SK-N-SH (cell line): ENCODE measurements at regions not wholly inside any gene's neighbourhood (a gene's known extent, or its start where the extent isn't known, plus 50 kb on each side); places are given as distances from the start of the nearest gene placed in this dataset.

Source experiments
- CTCF ChIA-PET: fragments of 300-600, 350-600 bp; formaldehyde crosslinking; extraction: SDS; loops from one replicate; lab custom pipeline; 2021; lab: Yijun Ruan, JAX
- POLR2A ChIA-PET: fragments of 350-600 bp; sonication (Branson Sonifier 250); formaldehyde crosslinking; extraction: SDS; loops from one replicate; lab custom pipeline; 2020; ENCODE audit warnings: antibody characterized with exemption, inconsistent platforms; lab: Yijun Ruan, JAX
- DNase-seq: peaks from one replicate; pipeline ENCODE4 v3.0.0; 2012
- H2AFZ ChIP-seq: fragments of 200-600 bp; sonication (generic); 2 replicates; pipeline ENCODE4 v1.8.1; 2016; ENCODE audit warnings: antibody characterized with exemption, mild to moderate bottlenecking, low read depth
- H3F3A ChIP-seq: fragments of 200-600 bp; sonication (generic); replicated peaks from 2 replicates; pipeline ENCODE3; 2016; ENCODE audit warnings: antibody characterized with exemption, mild to moderate bottlenecking; ENCODE audit not compliant: insufficient read depth
- H3K27ac ChIP-seq, 2 experiments: fragments of 200-500 bp in 1 of 2; fragments of 200-600 bp in 1 of 2; sonication (Bioruptor generic) in 1 of 2; sonication (generic), shearing (Covaris generic) in 1 of 2; 2 replicates each; pipeline versions ENCODE4 v1.5.1 to v1.6.1; 2014 to 2016; ENCODE audit warnings: low read depth in 2 of 2, inconsistent platforms in 1 of 2, low read length in 1 of 2, mild to moderate bottlenecking in 1 of 2, mixed read lengths in 1 of 2
- H3K27me3 ChIP-seq: fragments of 200-600 bp; sonication (generic), shearing (Covaris generic); 2 replicates; pipeline ENCODE4 v1.6.1; 2016; ENCODE audit warnings: mixed run types; ENCODE audit not compliant: insufficient read depth
- H3K36me3 ChIP-seq, 2 experiments: fragments of 200-500 bp in 1 of 2; fragments of 200-600 bp in 1 of 2; sonication (Bioruptor generic) in 1 of 2; sonication (generic) in 1 of 2; replicated peaks in 1 of 2; 2 replicates each; pipeline versions ENCODE3 to v1.5.1; 2014 to 2016; ENCODE audit warnings: low read length in 1 of 2, mild to moderate bottlenecking in 1 of 2; ENCODE audit not compliant: insufficient read depth in 2 of 2, control insufficient read depth in 1 of 2
- H3K4me1 ChIP-seq, 2 experiments: fragments of 200-500 bp in 1 of 2; fragments of 200-600 bp in 1 of 2; sonication (Bioruptor generic) in 1 of 2; sonication (generic), shearing (Covaris generic) in 1 of 2; 2 replicates each; pipeline versions ENCODE4 v1.5.1 to v1.6.1; 2014 to 2016; ENCODE audit warnings: low read depth in 1 of 2, low read length in 1 of 2, mixed run types in 1 of 2; ENCODE audit not compliant: insufficient read depth in 2 of 2, control insufficient read depth in 1 of 2
- H3K4me2 ChIP-seq: fragments of 200-600 bp; sonication (generic), shearing (Covaris generic); 2 replicates; pipeline ENCODE4 v1.6.1; 2017; ENCODE audit warnings: mixed run types
- H3K4me3 ChIP-seq, 2 experiments: fragments of 200-500 bp in 1 of 2; fragments of 200-600 bp in 1 of 2; sonication (Bioruptor generic) in 1 of 2; sonication (generic), shearing (Covaris generic) in 1 of 2; 2 replicates each; pipeline versions ENCODE4 v1.5.1 to v1.8.1; 2014 to 2016; ENCODE audit warnings: low read depth in 2 of 2, inconsistent platforms in 1 of 2, low read length in 1 of 2, mild to moderate bottlenecking in 1 of 2, mixed read lengths in 1 of 2, moderate library complexity in 1 of 2
- H3K79me2 ChIP-seq: fragments of 200-600 bp; sonication (generic); 2 replicates; pipeline ENCODE4 v1.8.1; 2017; ENCODE audit warnings: mild to moderate bottlenecking; ENCODE audit not compliant: insufficient read depth
- H3K9ac ChIP-seq: fragments of 200-600 bp; sonication (generic); 2 replicates; pipeline ENCODE4 v1.6.1; 2017; ENCODE audit warnings: mixed run types
- H3K9me2 ChIP-seq: fragments of 200-600 bp; sonication (generic); 2 replicates; pipeline ENCODE4 v1.6.1; 2017; ENCODE audit warnings: mixed run types
- H3K9me3 ChIP-seq: fragments of 200-600 bp; sonication (generic); 2 replicates; pipeline ENCODE4 v1.6.1; 2017; ENCODE audit warnings: mixed run types, mild to moderate bottlenecking, moderate library complexity
- H4K20me1 ChIP-seq: fragments of 200-600 bp; sonication (generic); 2 replicates; pipeline ENCODE4 v1.6.1; 2017; ENCODE audit warnings: mild to moderate bottlenecking, mixed run types; ENCODE audit not compliant: insufficient read depth
- CHD2 ChIP-seq: fragments of 150-350 bp; IDR thresholded peaks from 2 replicates; pipeline ENCODE4 v1.6.1; 2018; ENCODE audit warnings: low read length; ENCODE audit not compliant: partially characterized antibody
- ELF1 ChIP-seq: IDR thresholded peaks from 2 replicates; pipeline ENCODE4 v1.4.0; 2012
- FOSL2 ChIP-seq: IDR thresholded peaks from 2 replicates; pipeline ENCODE4 v1.4.0; 2012; ENCODE audit warnings: low read depth, mild to moderate bottlenecking, moderate library complexity, borderline replicate concordance
- FOXM1 ChIP-seq: IDR thresholded peaks from 2 replicates; pipeline ENCODE4 v1.4.0; 2012; ENCODE audit warnings: low read depth, mild to moderate bottlenecking
- GABPA ChIP-seq: IDR thresholded peaks from 2 replicates; pipeline ENCODE4 v1.4.0; 2012; ENCODE audit warnings: low read depth, mild to moderate bottlenecking
- IRF3 ChIP-seq: fragments of 150-350 bp; IDR thresholded peaks from 2 replicates; pipeline ENCODE4 v1.6.1; 2016; ENCODE audit warnings: mild to moderate bottlenecking, low read depth, low read length
- MAX ChIP-seq: IDR thresholded peaks from 2 replicates; pipeline ENCODE4 v1.4.0; 2012; ENCODE audit warnings: low read depth
- MEF2A ChIP-seq: IDR thresholded peaks from 2 replicates; pipeline ENCODE4 v1.4.0; 2012; ENCODE audit warnings: low read depth, borderline replicate concordance
- NRF1 ChIP-seq: IDR thresholded peaks from 2 replicates; pipeline ENCODE4 v1.6.1; 2012; ENCODE audit warnings: low read depth, mild to moderate bottlenecking, low read length
- PBX3 ChIP-seq: IDR thresholded peaks from 2 replicates; pipeline ENCODE4; 2012
- POLR2AphosphoS5 ChIP-seq: IDR thresholded peaks from 2 replicates; pipeline ENCODE4 v1.6.1; 2012; ENCODE audit warnings: low read depth, low read length
- RAD21 ChIP-seq: IDR thresholded peaks from 2 replicates; pipeline ENCODE4 v1.6.1; 2012; ENCODE audit warnings: mild to moderate bottlenecking, low read length
- REST ChIP-seq: IDR thresholded peaks from 2 replicates; pipeline ENCODE4 v1.6.1; 2012; ENCODE audit warnings: mild to moderate bottlenecking, low read depth, low read length, moderate library complexity
- SIN3A ChIP-seq: IDR thresholded peaks from 2 replicates; pipeline ENCODE4 v1.6.1; 2012; ENCODE audit warnings: low read depth, mild to moderate bottlenecking, low read length, moderate library complexity, borderline replicate concordance
- TCF12 ChIP-seq: IDR thresholded peaks from 2 replicates; pipeline ENCODE4 v1.4.0; 2012
- TEAD4 ChIP-seq: IDR thresholded peaks from 2 replicates; pipeline ENCODE4 v1.4.0; 2012; ENCODE audit warnings: mild to moderate bottlenecking, borderline replicate concordance; ENCODE audit not compliant: insufficient read depth
- USF1 ChIP-seq: IDR thresholded peaks from 2 replicates; pipeline ENCODE4 v1.4.0; 2012; ENCODE audit warnings: low read depth, borderline replicate concordance
- USF2 ChIP-seq: fragments of 150-350 bp; IDR thresholded peaks from 2 replicates; pipeline ENCODE4 v1.6.1; 2017; ENCODE audit warnings: antibody characterized with exemption, low read length, low read depth, borderline replicate concordance
- YY1 ChIP-seq: IDR thresholded peaks from 2 replicates; pipeline ENCODE4 v1.4.0; 2012; ENCODE audit warnings: low read depth, mild to moderate bottlenecking

- no peaks in the 10 kb centered on the region for H3K9me3 ChIP-seq
- H3K9me2 ChIP-seq: no peaks in the 10 kb centered on the region
- H3K4me3 ChIP-seq: no peak overlapping the region
- H3K36me3 ChIP-seq: no peaks in the 10 kb centered on the region
- H3F3A ChIP-seq: no peaks in the 10 kb centered on the region
- H3K9ac ChIP-seq: no peak overlapping the region
- CTCF ChIA-PET: no interaction called here
- no peaks in the 10 kb centered on the region for H3K79me2 ChIP-seq
- H2AFZ ChIP-seq: no peak overlapping the region
- no peak for TF ChIP-seq REST
- TF ChIP-seq POLR2AphosphoS5: no peak
- no peak for TF ChIP-seq TCF12
- TF ChIP-seq YY1: no peak
- no peak for TF ChIP-seq USF1
- TF ChIP-seq ELF1: no peak
- no peak for TF ChIP-seq FOSL2
- TF ChIP-seq NRF1: no peak
- no peak for TF ChIP-seq TEAD4
- TF ChIP-seq CHD2: no peak
- TF ChIP-seq USF2: no peak
- no peak for TF ChIP-seq GABPA
- TF ChIP-seq IRF3: no peak
- TF ChIP-seq RAD21: no peak
- no peak for TF ChIP-seq MEF2A
- no peak for TF ChIP-seq FOXM1
- TF ChIP-seq PBX3: no peak
- no peak for TF ChIP-seq MAX
- no peak for TF ChIP-seq SIN3A
- TF ChIP-seq, all 33 proteins: peak for 0
- DNase-seq: no peak
- Histone ChIP-seq H3K4me1 (no peaks in the 10 kb centered on the region), H3K27ac (no peak overlapping the region), H3K27me3 (no peaks in the 10 kb centered on the region), H4K20me1 (no peaks in the 10 kb centered on the region), H3K4me2 (no peak overlapping the region)
- POLR2A ChIA-PET: no interaction called here
Measured at GRCh38 chr4:179631321-179631720, 2189.1 kb upstream of the AGA start.
